Right kidney (tissue), 1 donor: ENCODE measurements at regions not wholly inside any gene's neighbourhood (a gene's known extent, or its start where the extent isn't known, plus 50 kb on each side); places are given as distances from the start of the nearest gene placed in this dataset.
A peak's percentile ranks its signal among the peaks of the same experiment; 100 is the strongest.

ENCODE experiments used
- DNase-seq: peaks from one replicate; pipeline ENCODE4 v3.0.0-alpha.2; 2016

- DNase-seq = no peak
Observed at GRCh38 chr2:62297624-62298010, 101.7 kb downstream of the B3GNT2 start.

GRCh38 chr2:62296832-62297623, 101.1 kb downstream of the B3GNT2 start:
- DNase-seq = no peak

- DNase-seq = no peak
Observed at GRCh38 chr2:62296034-62296831, 100.3 kb downstream of the B3GNT2 start.

- peak; percentile 91 for DNase-seq
Observed at GRCh38 chr2:62293490-62294271, 97.8 kb downstream of the B3GNT2 start.

GRCh38 chr2:62293151-62293489, 97.2 kb downstream of the B3GNT2 start:
- DNase-seq = no peak

- peak; percentile 41 for DNase-seq
Observed at GRCh38 chr2:62292190-62292589, 96.3 kb downstream of the B3GNT2 start.

- no peak for DNase-seq
Observed at GRCh38 chr2:62291517-62292137, 95.7 kb downstream of the B3GNT2 start.

- DNase-seq = no peak
Observed at GRCh38 chr2:62291052-62291451, 95.1 kb downstream of the B3GNT2 start.

- peak; percentile 46 for DNase-seq
Observed at GRCh38 chr2:62287899-62288880, 92.3 kb downstream of the B3GNT2 start.

GRCh38 chr2:62287282-62287681, 91.4 kb downstream of the B3GNT2 start:
- no peak for DNase-seq

GRCh38 chr2:62286089-62286785, 90.3 kb downstream of the B3GNT2 start:
- no peak for DNase-seq

GRCh38 chr2:62284980-62285379, 89.1 kb downstream of the B3GNT2 start:
- DNase-seq = no peak

GRCh38 chr2:62284471-62284870, 88.6 kb downstream of the B3GNT2 start:
- DNase-seq = no peak

GRCh38 chr2:62283147-62283546, 87.2 kb downstream of the B3GNT2 start:
- no peak for DNase-seq

GRCh38 chr2:62281663-62282062, 85.7 kb downstream of the B3GNT2 start:
- DNase-seq = no peak

GRCh38 chr2:62277688-62278087, 81.8 kb downstream of the B3GNT2 start:
- DNase-seq = no peak
